Type B pancreatic cell (in vitro differentiated cells): ENCODE measurements at regions not wholly inside any gene's neighbourhood (a gene's known extent, or its start where the extent isn't known, plus 50 kb on each side); places are given as distances from the start of the nearest gene placed in this dataset.

Experiments used
- DNase-seq: peaks from one replicate; pipeline ENCODE4 v3.0.0; 2021; ENCODE audit warnings: mixed read lengths; ENCODE audit not compliant: unreplicated experiment; ENCODE audit errors: extremely low spot score
- H3K27ac Mint-ChIP-seq: 2 replicates; pipeline ENCODE4 v1.8.0; 2021; ENCODE audit warnings: mild to moderate bottlenecking, mixed read lengths
- H3K27me3 Mint-ChIP-seq: 2 replicates; pipeline ENCODE4 v1.8.0; 2021; ENCODE audit warnings: mixed read lengths
- H3K36me3 Mint-ChIP-seq: 2 replicates; pipeline ENCODE4 v1.8.0; 2021; ENCODE audit warnings: mixed read lengths
- H3K4me1 Mint-ChIP-seq: one replicate; pipeline ENCODE4 v1.8.0; 2021; ENCODE audit warnings: mixed read lengths; ENCODE audit not compliant: unreplicated experiment
- H3K4me3 Mint-ChIP-seq: 2 replicates; pipeline ENCODE4 v1.8.0; 2021; ENCODE audit warnings: mild to moderate bottlenecking, mixed read lengths
- H3K9me3 Mint-ChIP-seq: 2 replicates; pipeline ENCODE4 v1.8.0; 2021; ENCODE audit warnings: mixed read lengths
- TF ChIP-seq, protein P1 (sequence below): fragments of 200-600 bp; sonication (generic); conservative IDR thresholded peaks from 2 replicates; pipeline ENCODE4 v1.5.0; 2021; ENCODE audit warnings: antibody characterized with exemption, mild to moderate bottlenecking

DNA sequence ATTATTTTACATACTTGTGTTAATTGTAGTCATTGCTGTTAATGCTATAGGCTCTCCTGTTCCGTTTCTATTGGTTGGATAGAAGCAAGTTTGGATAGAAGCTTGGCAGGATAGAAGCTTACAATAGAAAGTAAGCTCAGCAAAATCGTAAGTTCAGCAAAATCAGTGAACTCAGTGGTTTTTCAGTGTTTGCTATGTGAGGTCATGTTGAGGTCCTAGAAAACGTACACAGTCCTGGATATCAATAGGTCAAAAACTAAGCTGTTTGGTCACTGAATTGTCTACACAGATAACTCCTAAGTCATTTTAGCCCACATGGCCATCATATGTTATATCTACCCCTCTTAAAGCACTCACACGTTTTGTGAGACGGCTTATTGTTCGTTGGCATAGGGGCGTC, 299.4 kb downstream of the MAN2A1 start:
- H3K36me3 Mint-ChIP-seq, result no peaks in the 10 kb centered on the region
- no peak overlapping the region for H3K4me3 Mint-ChIP-seq
- H3K9me3 Mint-ChIP-seq, result peaks cover 3% of the 10 kb centered on the region
- H3K27ac Mint-ChIP-seq, result no peak overlapping the region
- peaks cover 14% of the 10 kb centered on the region for H3K4me1 Mint-ChIP-seq
- no peaks in the 10 kb centered on the region for H3K27me3 Mint-ChIP-seq
- TF ChIP-seq, protein P1, sequence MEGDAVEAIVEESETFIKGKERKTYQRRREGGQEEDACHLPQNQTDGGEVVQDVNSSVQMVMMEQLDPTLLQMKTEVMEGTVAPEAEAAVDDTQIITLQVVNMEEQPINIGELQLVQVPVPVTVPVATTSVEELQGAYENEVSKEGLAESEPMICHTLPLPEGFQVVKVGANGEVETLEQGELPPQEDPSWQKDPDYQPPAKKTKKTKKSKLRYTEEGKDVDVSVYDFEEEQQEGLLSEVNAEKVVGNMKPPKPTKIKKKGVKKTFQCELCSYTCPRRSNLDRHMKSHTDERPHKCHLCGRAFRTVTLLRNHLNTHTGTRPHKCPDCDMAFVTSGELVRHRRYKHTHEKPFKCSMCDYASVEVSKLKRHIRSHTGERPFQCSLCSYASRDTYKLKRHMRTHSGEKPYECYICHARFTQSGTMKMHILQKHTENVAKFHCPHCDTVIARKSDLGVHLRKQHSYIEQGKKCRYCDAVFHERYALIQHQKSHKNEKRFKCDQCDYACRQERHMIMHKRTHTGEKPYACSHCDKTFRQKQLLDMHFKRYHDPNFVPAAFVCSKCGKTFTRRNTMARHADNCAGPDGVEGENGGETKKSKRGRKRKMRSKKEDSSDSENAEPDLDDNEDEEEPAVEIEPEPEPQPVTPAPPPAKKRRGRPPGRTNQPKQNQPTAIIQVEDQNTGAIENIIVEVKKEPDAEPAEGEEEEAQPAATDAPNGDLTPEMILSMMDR, result no peak
- no peak for DNase-seq

DNA sequence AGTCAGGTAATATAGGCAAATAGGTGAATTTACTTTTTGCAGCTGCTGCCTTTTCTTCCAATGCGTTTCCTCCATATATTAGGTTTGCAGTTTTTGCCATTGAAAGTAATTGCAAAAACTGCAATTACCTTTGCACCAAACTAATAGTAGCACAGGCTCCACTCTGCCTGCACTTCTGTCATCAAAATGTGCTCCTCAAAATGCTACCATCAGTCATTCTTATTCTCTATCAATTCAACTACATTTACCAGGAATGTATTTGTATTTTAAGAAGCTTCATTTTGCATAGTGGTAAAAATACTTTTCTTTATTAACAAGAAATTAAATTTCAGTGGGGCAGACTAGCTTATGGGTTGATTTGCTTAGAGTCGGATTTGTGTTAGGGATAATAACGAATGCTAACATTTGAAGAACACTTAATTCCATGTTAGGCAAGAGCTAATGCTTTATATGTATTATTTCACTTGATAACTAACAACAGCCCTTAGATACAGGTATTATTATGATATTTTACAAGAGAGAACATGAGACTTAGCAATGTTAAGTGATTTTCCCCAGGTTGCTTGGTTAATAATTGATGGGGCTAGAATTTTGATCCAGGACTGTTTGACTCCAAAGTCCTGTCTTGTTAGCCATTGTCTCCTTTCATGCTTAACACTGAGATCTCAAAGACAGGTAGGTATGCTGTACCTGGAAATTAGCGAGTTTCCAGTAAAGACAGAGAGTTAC, 300.4 kb downstream of the MAN2A1 start:
- no peak overlapping the region for H3K4me3 Mint-ChIP-seq
- no peaks in the 10 kb centered on the region for H3K27me3 Mint-ChIP-seq
- no peaks in the 10 kb centered on the region for H3K36me3 Mint-ChIP-seq
- TF ChIP-seq, protein P1, result no peak
- peaks cover 14% of the 10 kb centered on the region for H3K4me1 Mint-ChIP-seq
- H3K27ac Mint-ChIP-seq, result no peak overlapping the region
- peaks cover 3% of the 10 kb centered on the region for H3K9me3 Mint-ChIP-seq
- DNase-seq, result no peak

DNA sequence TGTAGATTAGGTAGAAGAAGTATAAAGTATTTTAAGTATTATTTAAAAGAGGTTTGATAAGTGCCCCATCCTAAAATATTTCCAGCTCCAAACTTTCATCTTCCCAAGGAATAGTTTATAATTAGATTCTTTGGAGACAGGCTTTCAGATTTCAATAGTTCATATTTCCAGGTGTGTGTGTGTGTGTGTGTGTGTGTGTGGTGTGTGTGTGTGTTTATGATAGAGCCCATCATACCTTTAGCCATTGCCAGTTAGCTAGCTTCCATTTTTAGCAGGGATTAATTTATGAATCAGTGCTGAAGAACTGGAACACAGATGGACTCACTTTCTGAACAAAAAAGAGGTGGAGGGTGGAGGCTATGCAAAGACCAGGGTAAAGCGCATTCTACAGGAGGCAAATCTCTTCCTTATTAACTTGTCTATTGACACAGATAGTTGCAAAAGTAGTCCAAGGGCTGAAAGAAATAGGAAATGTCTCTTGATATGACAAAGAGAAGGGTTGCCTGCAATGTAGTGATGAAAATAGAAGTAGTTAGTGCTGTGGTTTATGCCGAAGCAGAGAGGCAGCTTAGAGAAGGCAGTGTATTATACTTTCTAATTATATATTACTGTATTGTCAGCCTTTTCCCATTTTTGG, 301.1 kb downstream of the MAN2A1 start:
- no peak overlapping the region for H3K27ac Mint-ChIP-seq
- H3K9me3 Mint-ChIP-seq, result peaks cover 3% of the 10 kb centered on the region
- peaks cover 14% of the 10 kb centered on the region for H3K4me1 Mint-ChIP-seq
- TF ChIP-seq, protein P1, result no peak
- DNase-seq, result no peak
- H3K27me3 Mint-ChIP-seq, result no peaks in the 10 kb centered on the region
- no peak overlapping the region for H3K4me3 Mint-ChIP-seq
- H3K36me3 Mint-ChIP-seq, result no peaks in the 10 kb centered on the region

DNA sequence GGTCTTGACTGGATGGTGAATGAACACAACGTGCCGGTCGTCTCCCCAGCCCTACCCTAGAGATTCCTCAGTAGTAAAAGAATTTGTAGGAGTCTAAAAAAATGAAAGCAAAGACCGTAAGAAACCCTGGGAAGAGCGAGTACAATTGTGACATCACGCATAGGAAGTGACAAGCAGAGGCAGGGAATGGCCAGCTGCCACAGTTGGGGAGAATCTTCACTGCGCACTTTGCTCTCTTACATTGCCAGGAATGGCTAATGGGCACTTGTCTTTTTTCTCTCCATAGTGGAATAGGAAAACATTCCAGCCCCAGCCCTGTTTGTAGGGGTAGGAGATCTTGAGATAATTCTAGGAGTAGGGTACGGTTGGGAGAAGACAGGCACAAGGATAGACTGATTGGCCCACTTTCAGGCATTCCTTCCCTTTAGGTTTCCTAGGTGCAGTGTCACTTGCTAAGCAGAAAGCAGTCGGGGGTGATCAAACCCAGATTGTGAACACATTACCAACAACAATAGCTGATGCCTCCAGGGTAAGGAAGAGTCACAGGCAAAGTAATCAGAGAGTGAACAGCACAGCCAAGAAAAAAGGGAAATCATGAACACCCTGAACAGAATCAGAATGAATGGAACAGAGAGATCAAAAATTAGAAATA, 302.7 kb downstream of the MAN2A1 start:
- H3K27ac Mint-ChIP-seq, result no peak overlapping the region
- no peak overlapping the region for H3K4me3 Mint-ChIP-seq
- no peak for DNase-seq
- TF ChIP-seq, protein P1, result no peak
- no peaks in the 10 kb centered on the region for H3K36me3 Mint-ChIP-seq
- peaks cover 21% of the 10 kb centered on the region for H3K4me1 Mint-ChIP-seq
- no peaks in the 10 kb centered on the region for H3K27me3 Mint-ChIP-seq
- no peaks in the 10 kb centered on the region for H3K9me3 Mint-ChIP-seq

DNA sequence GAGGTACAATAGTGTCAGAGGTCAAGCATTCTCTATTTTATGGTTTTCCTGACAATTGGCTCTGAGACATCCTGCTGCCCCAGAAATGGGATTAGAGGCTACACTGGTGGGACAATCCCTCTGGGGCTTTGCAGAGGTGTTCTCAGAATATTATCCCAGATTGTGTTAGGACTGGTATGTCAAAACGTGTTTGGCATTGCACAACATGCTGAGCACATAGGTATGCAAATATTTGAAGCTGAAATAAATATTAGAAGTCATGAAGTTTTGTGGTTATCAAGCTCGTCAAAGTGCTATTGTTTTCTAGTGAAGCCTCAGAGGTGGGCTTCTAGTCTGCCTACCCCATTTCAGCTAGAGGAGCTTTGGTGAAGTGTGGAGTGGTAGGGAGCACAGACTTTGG, 304.4 kb downstream of the MAN2A1 start:
- no peak overlapping the region for H3K4me3 Mint-ChIP-seq
- H3K27ac Mint-ChIP-seq, result no peak overlapping the region
- H3K4me1 Mint-ChIP-seq, result peaks cover 15% of the 10 kb centered on the region
- no peaks in the 10 kb centered on the region for H3K9me3 Mint-ChIP-seq
- TF ChIP-seq, protein P1, result no peak
- DNase-seq, result no peak
- no peaks in the 10 kb centered on the region for H3K36me3 Mint-ChIP-seq
- no peaks in the 10 kb centered on the region for H3K27me3 Mint-ChIP-seq
